ENCODE measurements at regions not wholly inside any gene's neighbourhood (a gene's known extent, or its start where the extent isn't known, plus 50 kb on each side); places are given as distances from the start of the nearest gene placed in this dataset.

DNA sequence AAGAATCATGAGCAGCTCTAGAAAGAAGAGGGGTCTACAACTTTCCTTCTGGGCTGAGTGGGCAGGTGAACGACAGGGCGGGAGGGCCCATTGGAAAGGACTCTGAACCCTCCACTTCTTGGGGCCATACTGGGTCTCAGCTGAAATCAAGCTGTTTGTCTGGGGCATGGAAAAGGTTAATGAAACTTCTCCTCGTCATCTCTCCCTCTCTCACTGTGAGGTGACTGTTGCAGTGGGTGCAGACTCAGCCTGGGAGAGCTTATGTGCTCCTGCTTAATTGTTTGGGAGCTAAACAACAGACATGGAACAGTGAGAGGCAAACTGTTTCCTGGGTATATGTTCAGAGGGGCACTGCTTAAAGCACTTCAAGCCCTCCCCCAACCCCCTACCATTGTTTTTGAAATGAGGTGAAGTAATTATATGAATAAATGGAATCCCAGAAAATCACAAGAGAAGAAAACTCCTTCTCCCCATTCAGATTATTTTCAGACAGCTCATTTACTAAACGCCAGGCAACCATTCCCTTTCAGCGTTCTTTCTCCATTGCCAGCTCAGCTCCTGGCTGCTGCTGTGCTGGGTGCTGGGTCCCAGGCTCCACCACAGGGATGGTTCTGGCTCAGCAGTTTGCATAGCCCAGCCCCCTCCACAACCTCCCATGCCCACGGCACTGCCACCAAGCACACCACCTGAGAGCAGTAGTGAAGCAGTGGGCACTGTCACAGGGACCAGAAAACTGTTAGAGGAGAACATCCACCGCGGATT lies 444.9 kb upstream of the TBL1XR1 start:
- Mint-ChIP-seq H3K36me3 (ENCODE audit: insufficient read depth, unreplicated experiment) (no peaks in the 10 kb centered on the region), H3K4me3 (ENCODE audit: low read depth, unreplicated experiment) (no peak overlapping the region), H3K27ac (ENCODE audit: unreplicated experiment) (no peak overlapping the region), H3K9me3 (ENCODE audit: low read depth, unreplicated experiment) (no peaks in the 10 kb centered on the region), H3K27me3 (ENCODE audit: unreplicated experiment) (no peaks in the 10 kb centered on the region), H3K4me1 (ENCODE audit: low read depth, unreplicated experiment) (peaks cover 9% of the 10 kb centered on the region)
- no TSS peak for BruUV-seq (replicated peaks)
- CTCF ChIA-PET = interaction anchor here (1.6 kb wide), 1 partner anchor 9 kb away, joined by 3 read pairs; no protein-coding TSS in a partner anchor
- TF ChIP-seq, protein P1, sequence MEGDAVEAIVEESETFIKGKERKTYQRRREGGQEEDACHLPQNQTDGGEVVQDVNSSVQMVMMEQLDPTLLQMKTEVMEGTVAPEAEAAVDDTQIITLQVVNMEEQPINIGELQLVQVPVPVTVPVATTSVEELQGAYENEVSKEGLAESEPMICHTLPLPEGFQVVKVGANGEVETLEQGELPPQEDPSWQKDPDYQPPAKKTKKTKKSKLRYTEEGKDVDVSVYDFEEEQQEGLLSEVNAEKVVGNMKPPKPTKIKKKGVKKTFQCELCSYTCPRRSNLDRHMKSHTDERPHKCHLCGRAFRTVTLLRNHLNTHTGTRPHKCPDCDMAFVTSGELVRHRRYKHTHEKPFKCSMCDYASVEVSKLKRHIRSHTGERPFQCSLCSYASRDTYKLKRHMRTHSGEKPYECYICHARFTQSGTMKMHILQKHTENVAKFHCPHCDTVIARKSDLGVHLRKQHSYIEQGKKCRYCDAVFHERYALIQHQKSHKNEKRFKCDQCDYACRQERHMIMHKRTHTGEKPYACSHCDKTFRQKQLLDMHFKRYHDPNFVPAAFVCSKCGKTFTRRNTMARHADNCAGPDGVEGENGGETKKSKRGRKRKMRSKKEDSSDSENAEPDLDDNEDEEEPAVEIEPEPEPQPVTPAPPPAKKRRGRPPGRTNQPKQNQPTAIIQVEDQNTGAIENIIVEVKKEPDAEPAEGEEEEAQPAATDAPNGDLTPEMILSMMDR (IDR thresholded peaks at IDR 0.05; ENCODE audit: unreplicated experiment) = no peak
- DNase-seq = no peak
- intact Hi-C loops (cut with micrococcal nuclease; ENCODE audit: unreplicated experiment) = no loop called here

DNA sequence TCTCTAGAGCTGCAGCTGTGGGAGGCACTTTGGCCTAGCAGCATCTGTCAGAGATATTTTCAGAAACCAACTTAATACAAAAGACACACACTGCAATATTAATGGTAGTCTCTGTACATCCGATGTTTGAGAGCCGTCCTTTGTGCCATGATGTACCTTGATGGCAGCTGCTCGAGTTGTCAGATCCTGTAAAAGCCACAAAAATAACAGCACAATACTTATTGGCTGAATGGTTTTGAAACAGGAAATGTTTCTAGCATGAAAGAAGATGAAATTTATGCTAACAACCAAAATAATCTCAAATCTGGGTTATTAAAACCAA lies 445.5 kb upstream of the TBL1XR1 start:
- TF ChIP-seq, protein P1 (IDR thresholded peaks at IDR 0.05; ENCODE audit: unreplicated experiment) = no peak
- BruUV-seq (replicated peaks) = no TSS peak
- Mint-ChIP-seq H3K27ac (ENCODE audit: unreplicated experiment) (no peak overlapping the region), H3K27me3 (ENCODE audit: unreplicated experiment) (no peaks in the 10 kb centered on the region), H3K4me3 (ENCODE audit: low read depth, unreplicated experiment) (no peak overlapping the region), H3K4me1 (ENCODE audit: low read depth, unreplicated experiment) (peaks cover 9% of the 10 kb centered on the region), H3K9me3 (ENCODE audit: low read depth, unreplicated experiment) (no peaks in the 10 kb centered on the region), H3K36me3 (ENCODE audit: insufficient read depth, unreplicated experiment) (no peaks in the 10 kb centered on the region)
- no peak for DNase-seq
- intact Hi-C loops (cut with micrococcal nuclease; ENCODE audit: unreplicated experiment) = no loop called here
- CTCF ChIA-PET = interaction anchor here (1.6 kb wide), 1 partner anchor 9 kb away, joined by 3 read pairs; no protein-coding TSS in a partner anchor

- CTCF ChIA-PET = no interaction called here
- BruUV-seq (replicated peaks) = no TSS peak
- DNase-seq = no peak
- TF ChIP-seq, protein P1 (IDR thresholded peaks at IDR 0.05; ENCODE audit: unreplicated experiment) = no peak
- H3K9me3 Mint-ChIP-seq (ENCODE audit: low read depth, unreplicated experiment) = no peaks in the 10 kb centered on the region
- H3K4me3 Mint-ChIP-seq (ENCODE audit: low read depth, unreplicated experiment) = no peak overlapping the region
- no peaks in the 10 kb centered on the region for H3K4me1 Mint-ChIP-seq (ENCODE audit: low read depth, unreplicated experiment)
- no peaks in the 10 kb centered on the region for H3K36me3 Mint-ChIP-seq (ENCODE audit: insufficient read depth, unreplicated experiment)
- H3K27ac Mint-ChIP-seq (ENCODE audit: unreplicated experiment) = no peak overlapping the region
- intact Hi-C loops (cut with micrococcal nuclease; ENCODE audit: unreplicated experiment) = no loop called here
- no peaks in the 10 kb centered on the region for H3K27me3 Mint-ChIP-seq (ENCODE audit: unreplicated experiment)
These were observed 449.5 kb upstream of the TBL1XR1 start for GRCh38 chr3:177646749-177647148.

DNA sequence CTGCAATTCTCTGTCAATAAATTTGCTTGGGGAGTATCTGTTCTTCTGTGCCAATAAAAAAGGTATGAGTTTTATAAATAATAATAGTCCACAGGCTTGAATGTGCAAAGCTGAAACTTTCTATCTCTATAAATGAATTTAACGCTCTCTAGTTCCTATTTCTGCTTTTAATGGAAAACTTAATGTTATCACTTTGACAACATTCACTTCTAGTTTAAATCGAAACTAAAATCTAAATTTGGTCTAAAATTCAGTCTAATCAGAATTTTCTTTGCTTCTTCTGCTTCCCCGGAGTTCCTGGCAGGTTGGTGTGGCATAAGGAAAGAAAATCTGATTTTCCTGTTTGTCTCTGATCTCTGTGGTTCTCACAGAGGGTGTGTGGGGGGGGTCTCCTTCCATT lies 450.1 kb upstream of the TBL1XR1 start:
- intact Hi-C loops (cut with micrococcal nuclease; ENCODE audit: unreplicated experiment) = no loop called here
- Mint-ChIP-seq H3K4me3 (ENCODE audit: low read depth, unreplicated experiment) (no peak overlapping the region), H3K36me3 (ENCODE audit: insufficient read depth, unreplicated experiment) (no peaks in the 10 kb centered on the region), H3K27me3 (ENCODE audit: unreplicated experiment) (no peaks in the 10 kb centered on the region), H3K4me1 (ENCODE audit: low read depth, unreplicated experiment) (no peaks in the 10 kb centered on the region), H3K9me3 (ENCODE audit: low read depth, unreplicated experiment) (no peaks in the 10 kb centered on the region), H3K27ac (ENCODE audit: unreplicated experiment) (no peak overlapping the region)
- CTCF ChIA-PET = no interaction called here
- TF ChIP-seq, protein P1 (IDR thresholded peaks at IDR 0.05; ENCODE audit: unreplicated experiment) = no peak
- DNase-seq = no peak
- no TSS peak for BruUV-seq (replicated peaks)

Data from Calu3 (cell line).